Sigmoid colon (tissue), 4 donors: ENCODE measurements at regions not wholly inside any gene's neighbourhood (a gene's known extent, or its start where the extent isn't known, plus 50 kb on each side); places are given as distances from the start of the nearest gene placed in this dataset.

Source experiments
- POLR2A ChIP-seq, 2 donors: fragments of 450-650 bp; IDR thresholded peaks; one replicate each; pipeline ENCODE4 v1.6.1; 2016; ENCODE audit warnings: antibody characterized with exemption in 2 of 2, mild to moderate bottlenecking in 2 of 2, moderate library complexity in 2 of 2
- POLR2AphosphoS5 ChIP-seq, 4 donors: sonication (generic); formaldehyde crosslinking; IDR thresholded peaks; one replicate each; pipeline ENCODE4 v1.6.1; 2017; ENCODE audit warnings: antibody characterized with exemption in 4 of 4
- TF ChIP-seq, protein P1 (sequence below), 4 experiments: fragments of 450-650 bp in 3 of 4; fragments of 200-600 bp in 1 of 4; IDR thresholded peaks; one replicate each; pipeline ENCODE4 v1.5.1; 2016 to 2019; ENCODE audit warnings: antibody characterized with exemption in 4 of 4, mild to moderate bottlenecking in 3 of 4, moderate library complexity in 2 of 4

DNA sequence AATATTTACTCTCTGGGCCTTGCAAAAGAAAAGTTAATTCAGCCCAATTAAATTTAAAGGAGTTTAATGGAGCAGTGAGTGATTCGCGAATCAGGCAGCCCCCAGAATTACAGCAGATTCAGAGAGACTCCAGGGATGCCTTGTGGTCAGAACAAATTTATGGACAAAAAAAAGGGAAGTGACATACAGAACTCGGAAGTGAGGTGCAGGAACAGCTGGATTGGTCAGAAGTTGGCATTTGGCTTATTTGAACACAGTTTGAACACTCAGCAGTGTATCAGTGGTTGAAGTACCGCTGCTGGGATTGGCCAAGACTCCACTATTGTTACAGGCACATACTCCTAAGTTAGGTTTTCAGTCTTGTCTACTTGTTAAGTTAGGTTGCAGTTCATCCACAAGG is 145.0 kb upstream of the GAP43 start:
- TF ChIP-seq, protein P1, sequence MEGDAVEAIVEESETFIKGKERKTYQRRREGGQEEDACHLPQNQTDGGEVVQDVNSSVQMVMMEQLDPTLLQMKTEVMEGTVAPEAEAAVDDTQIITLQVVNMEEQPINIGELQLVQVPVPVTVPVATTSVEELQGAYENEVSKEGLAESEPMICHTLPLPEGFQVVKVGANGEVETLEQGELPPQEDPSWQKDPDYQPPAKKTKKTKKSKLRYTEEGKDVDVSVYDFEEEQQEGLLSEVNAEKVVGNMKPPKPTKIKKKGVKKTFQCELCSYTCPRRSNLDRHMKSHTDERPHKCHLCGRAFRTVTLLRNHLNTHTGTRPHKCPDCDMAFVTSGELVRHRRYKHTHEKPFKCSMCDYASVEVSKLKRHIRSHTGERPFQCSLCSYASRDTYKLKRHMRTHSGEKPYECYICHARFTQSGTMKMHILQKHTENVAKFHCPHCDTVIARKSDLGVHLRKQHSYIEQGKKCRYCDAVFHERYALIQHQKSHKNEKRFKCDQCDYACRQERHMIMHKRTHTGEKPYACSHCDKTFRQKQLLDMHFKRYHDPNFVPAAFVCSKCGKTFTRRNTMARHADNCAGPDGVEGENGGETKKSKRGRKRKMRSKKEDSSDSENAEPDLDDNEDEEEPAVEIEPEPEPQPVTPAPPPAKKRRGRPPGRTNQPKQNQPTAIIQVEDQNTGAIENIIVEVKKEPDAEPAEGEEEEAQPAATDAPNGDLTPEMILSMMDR (IDR thresholded peaks at IDR 0.05) = no peak
- TF ChIP-seq POLR2A (IDR thresholded peaks at IDR 0.05) = no peak
- no peak for TF ChIP-seq POLR2AphosphoS5 (IDR thresholded peaks at IDR 0.05)
